GM12878 (cell line): ENCODE measurements at regions not wholly inside any gene's neighbourhood (a gene's known extent, or its start where the extent isn't known, plus 50 kb on each side); places are given as distances from the start of the nearest gene placed in this dataset.

Experiments
- CEBPB ChIP-seq, 2 experiments: fragments of 150-350 bp in 1 of 2; IDR thresholded peaks; 2 replicates each; pipeline ENCODE4 v1.6.1; 2012 to 2014; ENCODE audit warnings: low read depth in 2 of 2, low read length in 2 of 2, borderline replicate concordance in 1 of 2, inconsistent platforms in 1 of 2
- CTCF ChIP-seq, 3 experiments: IDR thresholded peaks in 2 of 3; conservative IDR thresholded peaks in 1 of 3; 2 replicates each; pipeline ENCODE4 v1.5.1; 2011; ENCODE audit warnings: low read depth in 3 of 3, low read length in 3 of 3, mild to moderate bottlenecking in 3 of 3, control low read depth in 2 of 3, moderate library complexity in 2 of 3, inconsistent platforms in 1 of 3, mixed read lengths in 1 of 3; ENCODE audit not compliant: control insufficient read depth in 2 of 3, insufficient read depth in 1 of 3; ENCODE audit errors: extremely low read depth in 1 of 3
- EZH2 ChIP-seq: IDR thresholded peaks from 2 replicates; pipeline ENCODE4 v1.6.1; 2012; ENCODE audit warnings: low read depth, mild to moderate bottlenecking, control low read depth, inconsistent platforms, low read length, borderline replicate concordance; ENCODE audit not compliant: control insufficient read depth
- LARP7 ChIP-seq: fragments of 450-650 bp; IDR thresholded peaks from 2 replicates; pipeline ENCODE4 v1.6.1; 2017; ENCODE audit warnings: mild to moderate bottlenecking
- RELA ChIP-seq: fragments of 450-650 bp; IDR thresholded peaks from 2 replicates; pipeline ENCODE4 v1.8.0; 2014; ENCODE audit warnings: borderline replicate concordance; ENCODE audit not compliant: partially characterized antibody
- SP1 ChIP-seq: IDR thresholded peaks from one replicate; pipeline ENCODE4 v1.6.1; 2011; ENCODE audit warnings: low read depth, low read length
- SPI1 ChIP-seq: IDR thresholded peaks from 2 replicates; pipeline ENCODE4 v1.6.1; 2011; ENCODE audit warnings: low read depth, mild to moderate bottlenecking, low read length, moderate library complexity, borderline replicate concordance; ENCODE audit not compliant: insufficient read depth
- SUPT20H ChIP-seq: IDR thresholded peaks from 2 replicates; pipeline ENCODE4 v1.6.1; 2011; ENCODE audit warnings: low read depth, mild to moderate bottlenecking, low read length, moderate library complexity, borderline replicate concordance; ENCODE audit not compliant: control insufficient read depth
- TAF1 ChIP-seq: IDR thresholded peaks from 2 replicates; pipeline ENCODE4 v1.6.1; 2011; ENCODE audit warnings: mild to moderate bottlenecking, low read depth, low read length, borderline replicate concordance
- TCF12 ChIP-seq: IDR thresholded peaks from 2 replicates; pipeline ENCODE4 v1.6.1; 2011; ENCODE audit warnings: low read depth, mild to moderate bottlenecking, low read length
- TF ChIP-seq, protein P1 (sequence below): IDR thresholded peaks from 2 replicates; pipeline ENCODE4 v1.6.1; 2012; ENCODE audit warnings: mild to moderate bottlenecking, low read depth, low read length
- TF ChIP-seq, protein P2 (sequence below): IDR thresholded peaks from 2 replicates; pipeline ENCODE4 v1.6.1; 2011; ENCODE audit warnings: low read depth, mild to moderate bottlenecking, low read length, moderate library complexity, borderline replicate concordance; ENCODE audit errors: extremely low read depth

DNA sequence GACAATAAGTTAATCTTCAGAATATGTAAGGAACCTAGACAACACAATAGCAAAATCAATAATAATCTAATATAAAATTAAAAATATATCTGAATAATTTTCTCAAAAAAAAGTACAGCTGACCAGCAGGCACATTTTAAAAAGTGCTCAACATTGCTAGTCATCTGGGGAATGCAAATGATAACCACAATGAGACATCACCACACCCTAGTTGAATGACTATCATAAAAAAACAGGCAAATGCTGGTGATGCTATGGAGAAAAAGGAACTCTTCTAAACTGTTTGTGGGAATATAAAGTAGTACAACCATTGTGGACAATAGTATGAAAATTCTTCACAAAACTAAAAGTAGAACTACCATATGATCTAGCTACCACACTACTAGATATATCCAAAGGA lies 956.9 kb upstream of the NDST4 start:
- no peak for TF ChIP-seq CTCF (IDR thresholded peaks at IDR 0.05 in 2 of 3, conservative IDR thresholded peaks at IDR 0.05 in 1 of 3; ENCODE audit: control insufficient read depth in 2 of 3, extremely low read depth in 1 of 3, insufficient read depth in 1 of 3, low read depth in 3 of 3, low read length in 3 of 3)
- no peak for TF ChIP-seq CEBPB (IDR thresholded peaks at IDR 0.05; ENCODE audit: borderline replicate concordance in 1 of 2, low read depth in 2 of 2, low read length in 2 of 2)
- TF ChIP-seq EZH2: no peak
- TF ChIP-seq, protein P1, sequence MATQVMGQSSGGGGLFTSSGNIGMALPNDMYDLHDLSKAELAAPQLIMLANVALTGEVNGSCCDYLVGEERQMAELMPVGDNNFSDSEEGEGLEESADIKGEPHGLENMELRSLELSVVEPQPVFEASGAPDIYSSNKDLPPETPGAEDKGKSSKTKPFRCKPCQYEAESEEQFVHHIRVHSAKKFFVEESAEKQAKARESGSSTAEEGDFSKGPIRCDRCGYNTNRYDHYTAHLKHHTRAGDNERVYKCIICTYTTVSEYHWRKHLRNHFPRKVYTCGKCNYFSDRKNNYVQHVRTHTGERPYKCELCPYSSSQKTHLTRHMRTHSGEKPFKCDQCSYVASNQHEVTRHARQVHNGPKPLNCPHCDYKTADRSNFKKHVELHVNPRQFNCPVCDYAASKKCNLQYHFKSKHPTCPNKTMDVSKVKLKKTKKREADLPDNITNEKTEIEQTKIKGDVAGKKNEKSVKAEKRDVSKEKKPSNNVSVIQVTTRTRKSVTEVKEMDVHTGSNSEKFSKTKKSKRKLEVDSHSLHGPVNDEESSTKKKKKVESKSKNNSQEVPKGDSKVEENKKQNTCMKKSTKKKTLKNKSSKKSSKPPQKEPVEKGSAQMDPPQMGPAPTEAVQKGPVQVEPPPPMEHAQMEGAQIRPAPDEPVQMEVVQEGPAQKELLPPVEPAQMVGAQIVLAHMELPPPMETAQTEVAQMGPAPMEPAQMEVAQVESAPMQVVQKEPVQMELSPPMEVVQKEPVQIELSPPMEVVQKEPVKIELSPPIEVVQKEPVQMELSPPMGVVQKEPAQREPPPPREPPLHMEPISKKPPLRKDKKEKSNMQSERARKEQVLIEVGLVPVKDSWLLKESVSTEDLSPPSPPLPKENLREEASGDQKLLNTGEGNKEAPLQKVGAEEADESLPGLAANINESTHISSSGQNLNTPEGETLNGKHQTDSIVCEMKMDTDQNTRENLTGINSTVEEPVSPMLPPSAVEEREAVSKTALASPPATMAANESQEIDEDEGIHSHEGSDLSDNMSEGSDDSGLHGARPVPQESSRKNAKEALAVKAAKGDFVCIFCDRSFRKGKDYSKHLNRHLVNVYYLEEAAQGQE: no peak
- TF ChIP-seq TCF12: no peak
- TF ChIP-seq RELA: no peak
- no peak for TF ChIP-seq SUPT20H
- TF ChIP-seq TAF1: no peak
- TF ChIP-seq, protein P2, sequence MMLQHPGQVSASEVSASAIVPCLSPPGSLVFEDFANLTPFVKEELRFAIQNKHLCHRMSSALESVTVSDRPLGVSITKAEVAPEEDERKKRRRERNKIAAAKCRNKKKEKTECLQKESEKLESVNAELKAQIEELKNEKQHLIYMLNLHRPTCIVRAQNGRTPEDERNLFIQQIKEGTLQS: no peak
- TF ChIP-seq SPI1: no peak
- TF ChIP-seq SP1: no peak
- no peak for TF ChIP-seq LARP7
